GM23338 (cell line): ENCODE measurements at regions not wholly inside any gene's neighbourhood (a gene's known extent, or its start where the extent isn't known, plus 50 kb on each side); places are given as distances from the start of the nearest gene placed in this dataset.

Experiments
- CREB1 ChIP-seq: fragments of 250-450 bp; sonication (Bioruptor Pico); IDR thresholded peaks from 2 replicates; pipeline ENCODE4 v1.5.0; 2020; ENCODE audit warnings: low read depth, mild to moderate bottlenecking, moderate library complexity
- CTCF ChIP-seq, 2 experiments: fragments of 200-600 bp in 1 of 2; sonication (generic) in 1 of 2; conservative IDR thresholded peaks; 2 replicates each; pipeline versions ENCODE4 v1.5.1 to v1.6.1; 2016 to 2017; ENCODE audit warnings: antibody characterized with exemption in 2 of 2, low read depth in 2 of 2, mild to moderate bottlenecking in 2 of 2, moderate library complexity in 1 of 2
- EZH2 ChIP-seq: fragments of 200-600 bp; sonication (generic); IDR thresholded peaks from one replicate; pipeline ENCODE4 v1.8.0; 2017; ENCODE audit warnings: antibody characterized with exemption, mild to moderate bottlenecking, low read depth; ENCODE audit not compliant: unreplicated experiment
- EZH2phosphoT487 ChIP-seq: fragments of 200-600 bp; sonication (generic); IDR thresholded peaks from one replicate; pipeline ENCODE4 v1.8.1; 2018; ENCODE audit warnings: antibody characterized with exemption; ENCODE audit not compliant: unreplicated experiment
- JUNB ChIP-seq: IDR thresholded peaks from one replicate; pipeline ENCODE4 v1.6.1; 2016; ENCODE audit warnings: antibody characterized with exemption; ENCODE audit not compliant: unreplicated experiment
- POLR2AphosphoS5 ChIP-seq: IDR thresholded peaks from 2 replicates; pipeline ENCODE4 v1.6.1; 2016; ENCODE audit warnings: antibody characterized with exemption, low read depth
- REST ChIP-seq: IDR thresholded peaks from one replicate; pipeline ENCODE4 v1.6.1; 2018; ENCODE audit warnings: antibody characterized with exemption; ENCODE audit not compliant: unreplicated experiment
- ZNF114 ChIP-seq: fragments of 250-450 bp; sonication (Bioruptor Pico); IDR thresholded peaks from 2 replicates; pipeline ENCODE4 v1.5.0; 2020; ENCODE audit warnings: mild to moderate bottlenecking, moderate library complexity

GRCh38 chr22:33209930-33210784, 152.0 kb upstream of the SYN3 start:
- TF ChIP-seq CTCF (conservative IDR thresholded peaks at IDR 0.05; ENCODE audit: low read depth in 2 of 2) (peak; percentile 63 to 91), ZNF114 (CRISPR knock-in tag) (no peak), POLR2AphosphoS5 (no peak), CREB1 (no peak), JUNB (no peak), EZH2 (no peak), REST (no peak), EZH2phosphoT487 (no peak)
